Endothelial cell (in vitro differentiated cells): ENCODE measurements at regions not wholly inside any gene's neighbourhood (a gene's known extent, or its start where the extent isn't known, plus 50 kb on each side); places are given as distances from the start of the nearest gene placed in this dataset.

ENCODE experiments used
- DNase-seq: peaks from one replicate; pipeline ENCODE4 v3.0.0; 2021; ENCODE audit warnings: low spot score
- H3K27ac Mint-ChIP-seq: one replicate; pipeline ENCODE4 v1.8.0; 2021; ENCODE audit warnings: mixed read lengths, inconsistent platforms; ENCODE audit not compliant: unreplicated experiment
- H3K27me3 Mint-ChIP-seq: one replicate; pipeline ENCODE4 v1.8.0; 2021; ENCODE audit warnings: mild to moderate bottlenecking, moderate library complexity, mixed read lengths, inconsistent platforms; ENCODE audit not compliant: unreplicated experiment
- H3K36me3 Mint-ChIP-seq: one replicate; pipeline ENCODE4 v1.8.0; 2021; ENCODE audit warnings: mild to moderate bottlenecking, low read depth, mixed read lengths, inconsistent platforms; ENCODE audit not compliant: unreplicated experiment
- H3K4me1 Mint-ChIP-seq: one replicate; pipeline ENCODE4 v1.8.0; 2021; ENCODE audit warnings: mild to moderate bottlenecking, mixed read lengths, inconsistent platforms; ENCODE audit not compliant: unreplicated experiment
- H3K4me3 Mint-ChIP-seq: one replicate; pipeline ENCODE4 v1.8.0; 2021; ENCODE audit warnings: mild to moderate bottlenecking, mixed read lengths, inconsistent platforms; ENCODE audit not compliant: unreplicated experiment
- H3K9me3 Mint-ChIP-seq: one replicate; pipeline ENCODE4 v1.8.0; 2021; ENCODE audit warnings: mixed read lengths, inconsistent platforms; ENCODE audit not compliant: unreplicated experiment
- CTCF ChIP-seq: fragments of 200-600 bp; sonication (generic); IDR thresholded peaks from one replicate; pipeline ENCODE4 v1.5.0; 2021; ENCODE audit warnings: antibody characterized with exemption; ENCODE audit not compliant: unreplicated experiment

- Mint-ChIP-seq H3K4me3 (no peak overlapping the region), H3K36me3 (no peaks in the 10 kb centered on the region), H3K27me3 (peaks cover 2% of the 10 kb centered on the region), H3K9me3 (no peaks in the 10 kb centered on the region), H3K27ac (no peak overlapping the region), H3K4me1 (no peaks in the 10 kb centered on the region)
- no peak for DNase-seq
- no peak for TF ChIP-seq CTCF
Observed at GRCh38 chr1:34425785-34426184, 249.1 kb downstream of the C1orf94 start.

- Mint-ChIP-seq H3K9me3 (no peaks in the 10 kb centered on the region), H3K4me1 (no peaks in the 10 kb centered on the region), H3K27me3 (peaks cover 2% of the 10 kb centered on the region), H3K27ac (no peak overlapping the region), H3K4me3 (no peak overlapping the region), H3K36me3 (no peaks in the 10 kb centered on the region)
- TF ChIP-seq CTCF = no peak
- no peak for DNase-seq
Observed at GRCh38 chr1:34426325-34426896, 249.7 kb downstream of the C1orf94 start.

GRCh38 chr1:34427170-34427569 lies 250.5 kb downstream of the C1orf94 start:
- no peak overlapping the region for H3K4me3 Mint-ChIP-seq
- H3K27me3 Mint-ChIP-seq = no peaks in the 10 kb centered on the region
- no peak for TF ChIP-seq CTCF
- DNase-seq = no peak
- H3K9me3 Mint-ChIP-seq = no peaks in the 10 kb centered on the region
- H3K4me1 Mint-ChIP-seq = no peaks in the 10 kb centered on the region
- H3K27ac Mint-ChIP-seq = no peak overlapping the region
- H3K36me3 Mint-ChIP-seq = no peaks in the 10 kb centered on the region

GRCh38 chr1:34433099-34433498 lies 256.4 kb downstream of the C1orf94 start:
- no peaks in the 10 kb centered on the region for H3K9me3 Mint-ChIP-seq
- no peak for TF ChIP-seq CTCF
- no peak overlapping the region for H3K27ac Mint-ChIP-seq
- no peak overlapping the region for H3K4me3 Mint-ChIP-seq
- no peaks in the 10 kb centered on the region for H3K4me1 Mint-ChIP-seq
- DNase-seq = no peak
- no peaks in the 10 kb centered on the region for H3K36me3 Mint-ChIP-seq
- H3K27me3 Mint-ChIP-seq = no peaks in the 10 kb centered on the region

- Mint-ChIP-seq H3K27ac (no peak overlapping the region), H3K4me1 (no peaks in the 10 kb centered on the region), H3K36me3 (no peaks in the 10 kb centered on the region), H3K27me3 (no peaks in the 10 kb centered on the region), H3K4me3 (no peak overlapping the region), H3K9me3 (no peaks in the 10 kb centered on the region)
- DNase-seq = no peak
- TF ChIP-seq CTCF = no peak
Observed at GRCh38 chr1:34436836-34437235, 260.1 kb downstream of the C1orf94 start.
